Upper lobe of left lung (tissue), 4 donors: ENCODE measurements at regions not wholly inside any gene's neighbourhood (a gene's known extent, or its start where the extent isn't known, plus 50 kb on each side); places are given as distances from the start of the nearest gene placed in this dataset.

Experiments used
- CTCF ChIP-seq, 6 experiments: fragments of 450-650 bp in 4 of 6; fragments of 200-600 bp in 2 of 6; sonication (generic) in 2 of 6; IDR thresholded peaks; one replicate each; pipeline ENCODE4 v1.5.1; 2016 to 2019; ENCODE audit warnings: antibody characterized with exemption in 6 of 6
- EP300 ChIP-seq, 4 donors: sonication (generic); formaldehyde crosslinking; IDR thresholded peaks; one replicate each; pipeline ENCODE4 v1.5.1; 2017; ENCODE audit warnings: antibody characterized with exemption in 4 of 4, control low read depth in 2 of 4
- POLR2A ChIP-seq, 4 donors: fragments of 450-650 bp; IDR thresholded peaks; one replicate each; pipeline ENCODE4 v1.5.1; 2016 to 2017; ENCODE audit warnings: antibody characterized with exemption in 4 of 4, mild to moderate bottlenecking in 2 of 4
- POLR2AphosphoS5 ChIP-seq, 2 donors: sonication (generic); formaldehyde crosslinking; IDR thresholded peaks; one replicate each; pipeline ENCODE4 v1.5.1; 2017; ENCODE audit warnings: antibody characterized with exemption in 2 of 2

GRCh38 chr10:106213493-106213892 is 951.0 kb downstream of the SORCS1 start:
- TF ChIP-seq EP300 (IDR thresholded peaks at IDR 0.05) (no peak), CTCF (IDR thresholded peaks at IDR 0.05) (no peak), POLR2AphosphoS5 (IDR thresholded peaks at IDR 0.05) (no peak), POLR2A (IDR thresholded peaks at IDR 0.05) (no peak)
